ENCODE measurements at regions not wholly inside any gene's neighbourhood (a gene's known extent, or its start where the extent isn't known, plus 50 kb on each side); places are given as distances from the start of the nearest gene placed in this dataset.

- Histone ChIP-seq H3K4me1 (ENCODE audit: low read depth, poor library complexity, severe bottlenecking) (peaks cover 24% of the 10 kb centered on the region), H4K20me1 (ENCODE audit: insufficient read depth) (no peaks in the 10 kb centered on the region), H3K9ac (no peak overlapping the region), H3K4me3 (IDR thresholded peaks at IDR 0.05; ENCODE audit: insufficient read depth, low read depth, low read length) (no peak overlapping the region), H3K4me2 (no peak overlapping the region), H3K79me2 (ENCODE audit: insufficient read depth, low read depth) (no peaks in the 10 kb centered on the region), H3K27ac (no peak overlapping the region), H3K27me3 (ENCODE audit: insufficient read depth, low read depth) (no peaks in the 10 kb centered on the region), H2AFZ (ENCODE audit: low read depth) (no peak overlapping the region), H3K36me3 (ENCODE audit: insufficient read depth) (no peaks in the 10 kb centered on the region)
- no peak for TF ChIP-seq CTCF (conservative IDR thresholded peaks at IDR 0.05; ENCODE audit: low read depth, low read length)
Measured at GRCh38 chr6:20263059-20263458, 50.8 kb upstream of the MBOAT1 start.

GRCh38 chr6:20265842-20266241 is 53.6 kb upstream of the MBOAT1 start:
- H3K4me2 ChIP-seq = no peak overlapping the region
- TF ChIP-seq CTCF (conservative IDR thresholded peaks at IDR 0.05; ENCODE audit: low read depth, low read length) = no peak
- H3K27ac ChIP-seq = no peak overlapping the region

GRCh38 chr6:20266851-20267608 is 54.8 kb upstream of the MBOAT1 start:
- no peak overlapping the region for H3K27ac ChIP-seq
- H2AFZ ChIP-seq (ENCODE audit: low read depth) = no peak overlapping the region
- H3K27me3 ChIP-seq (ENCODE audit: insufficient read depth, low read depth) = no peaks in the 10 kb centered on the region
- no peaks in the 10 kb centered on the region for H3K36me3 ChIP-seq (ENCODE audit: insufficient read depth)
- no peaks in the 10 kb centered on the region for H4K20me1 ChIP-seq (ENCODE audit: insufficient read depth)
- no peak overlapping the region for H3K9ac ChIP-seq
- H3K4me2 ChIP-seq = no peak overlapping the region
- no peak overlapping the region for H3K4me3 ChIP-seq (IDR thresholded peaks at IDR 0.05; ENCODE audit: insufficient read depth, low read depth, low read length)
- no peak for TF ChIP-seq CTCF (conservative IDR thresholded peaks at IDR 0.05; ENCODE audit: low read depth, low read length)
- H3K79me2 ChIP-seq (ENCODE audit: insufficient read depth, low read depth) = no peaks in the 10 kb centered on the region
- peaks cover 4% of the 10 kb centered on the region for H3K4me1 ChIP-seq (ENCODE audit: low read depth, poor library complexity, severe bottlenecking)

More at GRCh38 chr6:20265842-20266241, 53.6 kb upstream of the MBOAT1 start:
- H3K4me3 ChIP-seq (IDR thresholded peaks at IDR 0.05; ENCODE audit: insufficient read depth, low read depth, low read length) = no peak overlapping the region
- no peak overlapping the region for H3K9ac ChIP-seq
- no peaks in the 10 kb centered on the region for H3K79me2 ChIP-seq (ENCODE audit: insufficient read depth, low read depth)
- H3K36me3 ChIP-seq (ENCODE audit: insufficient read depth) = no peaks in the 10 kb centered on the region
- H4K20me1 ChIP-seq (ENCODE audit: insufficient read depth) = no peaks in the 10 kb centered on the region
- peaks cover 15% of the 10 kb centered on the region for H3K4me1 ChIP-seq (ENCODE audit: low read depth, poor library complexity, severe bottlenecking)
- no peaks in the 10 kb centered on the region for H3K27me3 ChIP-seq (ENCODE audit: insufficient read depth, low read depth)
- H2AFZ ChIP-seq (ENCODE audit: low read depth) = no peak overlapping the region

GRCh38 chr6:20269181-20269580 is 56.9 kb upstream of the MBOAT1 start:
- TF ChIP-seq CTCF (conservative IDR thresholded peaks at IDR 0.05; ENCODE audit: low read depth, low read length) = no peak

More at GRCh38 chr6:20269181-20269580, 56.9 kb upstream of the MBOAT1 start:
- Histone ChIP-seq H3K36me3 (ENCODE audit: insufficient read depth) (no peaks in the 10 kb centered on the region), H4K20me1 (ENCODE audit: insufficient read depth) (no peaks in the 10 kb centered on the region), H3K4me2 (no peak overlapping the region), H3K27ac (no peak overlapping the region), H3K4me3 (IDR thresholded peaks at IDR 0.05; ENCODE audit: insufficient read depth, low read depth, low read length) (no peak overlapping the region), H2AFZ (ENCODE audit: low read depth) (no peak overlapping the region), H3K4me1 (ENCODE audit: low read depth, poor library complexity, severe bottlenecking) (no peaks in the 10 kb centered on the region), H3K9ac (no peak overlapping the region), H3K79me2 (ENCODE audit: insufficient read depth, low read depth) (no peaks in the 10 kb centered on the region), H3K27me3 (ENCODE audit: insufficient read depth, low read depth) (no peaks in the 10 kb centered on the region)

All from KMS-11 (cell line).